Ovary (tissue), 3 donors: ENCODE measurements at regions not wholly inside any gene's neighbourhood (a gene's known extent, or its start where the extent isn't known, plus 50 kb on each side); places are given as distances from the start of the nearest gene placed in this dataset.

Source experiments
- EP300 ChIP-seq: sonication (generic); formaldehyde crosslinking; IDR thresholded peaks from one replicate; pipeline ENCODE4 v1.6.1; 2017; ENCODE audit warnings: antibody characterized with exemption
- POLR2A ChIP-seq: fragments of 450-650 bp; IDR thresholded peaks from one replicate; pipeline ENCODE4 v1.6.1; 2017; ENCODE audit warnings: antibody characterized with exemption, mild to moderate bottlenecking, moderate library complexity
- TF ChIP-seq, protein P1 (sequence below), 3 donors: fragments of 450-650 bp in 2 of 3; fragments of 200-600 bp in 1 of 3; IDR thresholded peaks; one replicate each; pipeline versions ENCODE4 v1.5.1 to v1.8.0; 2016 to 2022; ENCODE audit warnings: antibody characterized with exemption in 3 of 3, mild to moderate bottlenecking in 1 of 3
- donor health status: DM: no; HTN: no; CAD: no.

DNA sequence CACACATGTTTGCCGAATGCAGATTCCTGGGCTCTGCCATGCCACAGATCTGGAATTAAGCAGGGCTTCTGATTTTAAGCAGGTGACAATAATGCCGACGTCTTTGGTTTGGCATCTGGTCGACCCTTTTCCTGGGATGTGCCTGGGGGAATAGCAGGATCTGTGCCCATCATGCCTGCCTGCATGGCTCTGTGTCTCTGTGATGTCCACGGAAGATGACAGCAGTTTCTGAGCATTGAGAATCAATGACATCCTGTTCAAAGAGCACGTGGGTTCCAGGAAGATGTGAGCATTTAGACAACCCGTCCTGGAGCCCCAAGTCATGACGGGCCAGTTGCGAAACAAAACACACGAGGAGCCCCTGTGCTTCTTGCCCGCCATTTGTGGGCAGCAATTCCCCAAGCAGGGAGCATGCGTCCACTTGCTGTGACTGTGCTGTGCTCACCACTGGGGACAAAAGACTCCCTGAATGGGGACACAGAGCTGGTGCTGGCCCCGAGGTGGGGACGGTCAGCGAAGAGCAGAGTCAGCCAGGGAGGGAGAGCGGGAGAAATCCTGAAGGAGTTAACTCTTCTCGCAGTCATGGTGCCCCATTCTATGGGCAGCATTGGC is 110.1 kb downstream of the ERMARD start:
- TF ChIP-seq, protein P1, sequence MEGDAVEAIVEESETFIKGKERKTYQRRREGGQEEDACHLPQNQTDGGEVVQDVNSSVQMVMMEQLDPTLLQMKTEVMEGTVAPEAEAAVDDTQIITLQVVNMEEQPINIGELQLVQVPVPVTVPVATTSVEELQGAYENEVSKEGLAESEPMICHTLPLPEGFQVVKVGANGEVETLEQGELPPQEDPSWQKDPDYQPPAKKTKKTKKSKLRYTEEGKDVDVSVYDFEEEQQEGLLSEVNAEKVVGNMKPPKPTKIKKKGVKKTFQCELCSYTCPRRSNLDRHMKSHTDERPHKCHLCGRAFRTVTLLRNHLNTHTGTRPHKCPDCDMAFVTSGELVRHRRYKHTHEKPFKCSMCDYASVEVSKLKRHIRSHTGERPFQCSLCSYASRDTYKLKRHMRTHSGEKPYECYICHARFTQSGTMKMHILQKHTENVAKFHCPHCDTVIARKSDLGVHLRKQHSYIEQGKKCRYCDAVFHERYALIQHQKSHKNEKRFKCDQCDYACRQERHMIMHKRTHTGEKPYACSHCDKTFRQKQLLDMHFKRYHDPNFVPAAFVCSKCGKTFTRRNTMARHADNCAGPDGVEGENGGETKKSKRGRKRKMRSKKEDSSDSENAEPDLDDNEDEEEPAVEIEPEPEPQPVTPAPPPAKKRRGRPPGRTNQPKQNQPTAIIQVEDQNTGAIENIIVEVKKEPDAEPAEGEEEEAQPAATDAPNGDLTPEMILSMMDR (IDR thresholded peaks at IDR 0.05), result no peak
- TF ChIP-seq EP300 (no peak), POLR2A (no peak)
